GM12878 (cell line): ENCODE measurements at regions not wholly inside any gene's neighbourhood (a gene's known extent, or its start where the extent isn't known, plus 50 kb on each side); places are given as distances from the start of the nearest gene placed in this dataset.
A peak's percentile ranks its signal among the peaks of the same experiment; 100 is the strongest.

ENCODE experiments used
- ATAC-seq: fragments of 200-7000 bp; cut with Tn5 transposase; 3 replicates; pipeline ENCODE4 v1.9.1; 2020; ENCODE audit warnings: mild to moderate bottlenecking, moderate library complexity
- BruUV-seq: library from RNA; stranded (reverse); fragments of 400-500 nt; replicated peaks from 2 replicates; lab custom pipeline; 2021; lab: Mats Ljungman, UMichigan
- CTCF ChIA-PET: fragments of 300-600 bp; sonication (Branson Sonifier 250); formaldehyde crosslinking; extraction: SDS; loops from one replicate; lab custom pipeline; 2021; ENCODE audit warnings: inconsistent platforms; lab: Yijun Ruan, JAX
- POLR2A ChIA-PET: fragments of 350-600 bp; formaldehyde crosslinking; extraction: SDS; loops from one replicate; lab custom pipeline; 2021; ENCODE audit warnings: inconsistent platforms; lab: Charles Lee
- RAD21 ChIA-PET: fragments of 300-600 bp; sonication (Branson Sonifier 250); formaldehyde crosslinking; loops from one replicate; lab custom pipeline; 2023; ENCODE audit warnings: antibody characterized with exemption; ENCODE audit not compliant: unreplicated experiment; lab: Charles Lee
- SMC1A ChIA-PET: fragments of 300-600 bp; sonication (Branson Sonifier 250); formaldehyde crosslinking; loops from one replicate; lab custom pipeline; 2023; ENCODE audit not compliant: unreplicated experiment, uncharacterized antibody; lab: Charles Lee
- DNase-seq: peaks from one replicate; pipeline ENCODE4 v3.0.0-alpha.2; 2011; ENCODE audit warnings: low read depth, low spot score
- FAIRE-seq: peaks from 3 replicates; lab custom pipeline; 2011; peaks lifted over from hg19 to GRCh38; lab: Jason Lieb, UNC
- H2AFZ ChIP-seq: 2 replicates; pipeline ENCODE4 v1.6.0; 2011; ENCODE audit warnings: low read depth, low read length, control low read depth; ENCODE audit not compliant: control insufficient read depth
- H3K27ac ChIP-seq: 2 replicates; pipeline ENCODE4 v1.5.1; 2011; ENCODE audit warnings: control low read depth; ENCODE audit not compliant: control insufficient read depth, insufficient read depth
- H3K27me3 ChIP-seq, 2 experiments: replicated peaks in 1 of 2; 2 replicates each; pipeline versions ENCODE4 v1.6.0 to v1.6.1; 2011; ENCODE audit warnings: low read length in 1 of 2; ENCODE audit not compliant: control insufficient read depth in 2 of 2, insufficient read depth in 2 of 2
- H3K36me3 ChIP-seq, 2 experiments: 2 replicates each; pipeline ENCODE4 v1.5.1; 2011; ENCODE audit warnings: low read length in 1 of 2; ENCODE audit not compliant: control insufficient read depth in 2 of 2, insufficient read depth in 2 of 2
- H3K4me1 ChIP-seq: 2 replicates; pipeline ENCODE4 v1.6.1; 2011; ENCODE audit warnings: mild to moderate bottlenecking, low read length, moderate library complexity, mixed read lengths; ENCODE audit not compliant: control insufficient read depth, insufficient read depth
- H3K4me2 ChIP-seq: 2 replicates; pipeline ENCODE4 v1.6.0; 2011; ENCODE audit warnings: control low read depth; ENCODE audit not compliant: control insufficient read depth, insufficient read depth
- H3K4me3 ChIP-seq: fragments of 200-600 bp; sonication (generic); 2 replicates; pipeline ENCODE4 v1.5.1; 2016
- H3K79me2 ChIP-seq: 2 replicates; pipeline ENCODE4 v1.6.0; 2011; ENCODE audit warnings: low read length; ENCODE audit not compliant: control insufficient read depth, insufficient read depth
- H3K9ac ChIP-seq: 2 replicates; pipeline ENCODE4 v1.8.0; 2011; ENCODE audit warnings: low read length, control low read depth, mixed read lengths; ENCODE audit not compliant: control insufficient read depth, insufficient read depth
- H3K9me3 ChIP-seq: replicated peaks from 3 replicates; pipeline ENCODE4 v1.5.1; 2011; ENCODE audit warnings: mild to moderate bottlenecking, low read length; ENCODE audit not compliant: control insufficient read depth, insufficient read depth
- H4K20me1 ChIP-seq: 2 replicates; pipeline ENCODE4 v1.6.0; 2011; ENCODE audit not compliant: control insufficient read depth, insufficient read depth
- CEBPB ChIP-seq, 2 experiments: fragments of 150-350 bp in 1 of 2; IDR thresholded peaks; 2 replicates each; pipeline ENCODE4 v1.6.1; 2012 to 2014; ENCODE audit warnings: low read depth in 2 of 2, low read length in 2 of 2, borderline replicate concordance in 1 of 2, inconsistent platforms in 1 of 2
- CREB1 ChIP-seq: IDR thresholded peaks from 2 replicates; pipeline ENCODE4 v1.6.1; 2012; ENCODE audit warnings: low read depth, mild to moderate bottlenecking, inconsistent platforms
- FOXK2 ChIP-seq: fragments of 450-650 bp; IDR thresholded peaks from 2 replicates; pipeline ENCODE4 v1.6.1; 2017; ENCODE audit warnings: mild to moderate bottlenecking, moderate library complexity
- IRF4 ChIP-seq: IDR thresholded peaks from 2 replicates; pipeline ENCODE4 v1.6.1; 2011; ENCODE audit warnings: low read depth, low read length
- KDM1A ChIP-seq: fragments of 200-600 bp; sonication (generic); IDR thresholded peaks from 2 replicates; pipeline ENCODE4 v1.6.1; 2016; ENCODE audit warnings: borderline replicate concordance
- SPI1 ChIP-seq: IDR thresholded peaks from 2 replicates; pipeline ENCODE4 v1.6.1; 2011; ENCODE audit warnings: low read depth, mild to moderate bottlenecking, low read length, moderate library complexity, borderline replicate concordance; ENCODE audit not compliant: insufficient read depth
- SUPT20H ChIP-seq: IDR thresholded peaks from 2 replicates; pipeline ENCODE4 v1.6.1; 2011; ENCODE audit warnings: low read depth, mild to moderate bottlenecking, low read length, moderate library complexity, borderline replicate concordance; ENCODE audit not compliant: control insufficient read depth
- TCF12 ChIP-seq: IDR thresholded peaks from 2 replicates; pipeline ENCODE4 v1.6.1; 2011; ENCODE audit warnings: low read depth, mild to moderate bottlenecking, low read length
- TCF7 ChIP-seq: IDR thresholded peaks from 2 replicates; pipeline ENCODE4 v1.6.1; 2014; ENCODE audit warnings: antibody characterized with exemption, borderline replicate concordance
- WRNIP1 ChIP-seq: IDR thresholded peaks from 2 replicates; pipeline ENCODE4 v1.6.1; 2011; ENCODE audit warnings: low read depth, low read length, improper control_type of control experiment, borderline replicate concordance
- WGBS: methylation state at CpG from one replicate; pipeline ENCODE4 v1.1.6; 2016; ENCODE audit warnings: low lambda C conversion rate; ENCODE audit not compliant: insufficient replicate concordance, insufficient coverage; ENCODE audit errors: missing lambda C conversion rate; 5-methylcytosine and 5-hydroxymethylcytosine counted together
- in situ Hi-C: fragments of 300-500 bp; cut with MboI; formaldehyde crosslinking; loops from 9 replicates; pipeline ENCODE4 v1.14.3; 2018; ENCODE audit warnings: mixed read lengths
- intact Hi-C: fragments of 100-400 bp; cut with micrococcal nuclease; formaldehyde crosslinking; loops from one replicate; pipeline ENCODE4 v1.14.2; 2022; ENCODE audit not compliant: unreplicated experiment
- TF ChIP-seq, protein P1 (sequence below): fragments of 450-650 bp; formaldehyde crosslinking; IDR thresholded peaks from 2 replicates; pipeline ENCODE4 v1.5.0; 2022; ENCODE audit warnings: mild to moderate bottlenecking, missing genetic modification characterization

DNA sequence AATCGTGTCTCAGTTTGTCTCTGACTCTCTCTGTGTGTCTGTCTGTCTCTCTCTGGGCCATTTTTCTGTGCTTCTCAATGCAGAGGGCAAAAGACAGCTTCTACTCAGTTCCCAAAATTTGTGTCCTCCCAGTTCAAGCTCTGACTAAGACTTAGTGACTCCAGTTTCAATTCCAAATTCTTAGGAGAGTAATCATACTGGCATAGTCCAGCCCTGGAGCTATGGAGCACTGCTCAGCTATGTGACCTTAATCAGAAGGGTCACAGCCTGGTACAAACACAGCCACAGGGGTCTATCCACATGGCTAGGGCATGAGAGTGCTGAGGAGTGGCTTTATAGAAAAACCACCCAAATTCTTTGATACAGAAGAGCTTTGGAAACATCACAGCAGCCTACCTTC lies 91.9 kb downstream of the FOXF2 start:
- FAIRE-seq = no peak
- BruUV-seq = no TSS peak
- H3K36me3 ChIP-seq = no peaks in the 10 kb centered on the region
- intact Hi-C loops (no loop called here), in situ Hi-C loops (no loop called here)
- H2AFZ ChIP-seq = no peak overlapping the region
- H3K4me2 ChIP-seq = no peak overlapping the region
- ChIA-PET POLR2A (interaction anchor here (3.2 kb wide), 1 partner anchor 11 kb away, joined by 25 read pairs; no protein-coding TSS in a partner anchor), SMC1A (interaction anchor here (0.6 to 8.8 kb wide), 6 partner anchors 10 to 1579 kb away, joined by 3 to 111 read pairs (median 4); no protein-coding TSS in a partner anchor), CTCF (interaction anchor here (0.6 to 2.3 kb wide), 8 partner anchors 9 to 797 kb away, joined by 3 to 11 read pairs (median 4); no protein-coding TSS in a partner anchor), RAD21 (interaction anchor here (7.6 kb wide), 1 partner anchor 12 kb away, joined by 82 read pairs; no protein-coding TSS in a partner anchor)
- DNase-seq = no peak
- ATAC-seq = no peak
- H3K79me2 ChIP-seq = no peaks in the 10 kb centered on the region
- H4K20me1 ChIP-seq = no peaks in the 10 kb centered on the region
- TF ChIP-seq SPI1 (0 out of 2 replicates have a peak, but pooled peaks have one; percentile 27), CREB1 (no peak)
- H3K4me3 ChIP-seq = no peak overlapping the region
- H3K27me3 ChIP-seq = no peaks in the 10 kb centered on the region
- H3K9ac ChIP-seq = no peak overlapping the region
- H3K27ac ChIP-seq = peak overlapping the region; percentile 4; the same call in 1 of the 2 replicates
- no peaks in the 10 kb centered on the region for H3K9me3 ChIP-seq
- peaks cover 34% of the 10 kb centered on the region for H3K4me1 ChIP-seq
- WGBS = 100% methylated on average over 1 of the region's 1 CpG

DNA sequence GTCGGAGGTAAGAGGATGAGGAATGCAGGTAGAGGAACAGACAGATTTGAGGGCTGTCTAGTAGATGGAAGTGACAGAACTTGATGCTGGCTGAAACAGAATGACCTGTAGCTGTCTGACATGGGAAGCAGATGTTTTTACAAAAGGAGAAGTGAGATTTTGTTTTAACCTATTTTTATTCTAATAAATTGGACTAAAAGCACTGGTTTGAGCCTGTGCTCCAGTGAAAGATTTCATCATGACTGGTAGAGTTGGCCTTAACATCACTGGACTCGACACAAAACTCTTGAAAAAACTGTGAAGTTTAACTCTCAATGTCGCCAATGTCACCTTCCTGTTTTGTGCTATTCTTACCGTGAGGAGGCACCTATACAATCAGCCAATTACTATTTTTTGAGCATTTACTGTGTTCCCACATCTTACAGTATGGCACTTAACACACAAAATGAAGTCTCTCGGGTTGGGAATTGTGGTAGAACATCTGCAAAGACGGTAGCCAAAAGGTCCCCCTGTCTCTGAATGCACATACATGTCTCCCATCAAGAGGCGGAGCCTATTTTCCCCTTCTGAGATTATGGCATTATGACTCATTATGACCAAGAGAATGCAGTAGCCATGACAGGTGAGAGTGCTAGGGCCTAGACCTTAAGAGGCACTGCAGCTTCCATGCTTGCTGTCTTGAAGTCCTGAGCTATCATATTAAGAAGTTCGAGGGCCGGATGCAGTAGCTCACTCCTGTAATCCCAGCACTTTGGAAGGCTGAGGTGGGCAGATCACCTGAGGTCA lies 93.2 kb downstream of the FOXF2 start:
- Histone ChIP-seq H2AFZ (peak overlapping the region; percentile 54), H3K4me1 (peaks cover 38% of the 10 kb centered on the region), H3K9me3 (no peaks in the 10 kb centered on the region), H3K79me2 (no peaks in the 10 kb centered on the region), H3K36me3 (no peaks in the 10 kb centered on the region), H3K27ac (peak overlapping the region; percentile 80), H3K27me3 (no peaks in the 10 kb centered on the region), H3K4me2 (peak overlapping the region; percentile 63), H3K9ac (no peak overlapping the region), H4K20me1 (no peaks in the 10 kb centered on the region), H3K4me3 (no peak overlapping the region)
- DNase-seq = peak; percentile 66
- CTCF ChIA-PET = interaction anchor here (0.9 to 2.3 kb wide), 4 partner anchors 11 to 92 kb away, joined by 4 to 11 read pairs (median 5); no protein-coding TSS in a partner anchor
- ATAC-seq = peak; percentile 81
- FAIRE-seq = peak; percentile 91
- no TSS peak for BruUV-seq
- RAD21 ChIA-PET = interaction anchor here (1.2 to 7.6 kb wide), 2 partner anchors 13 to 92 kb away, joined by 3 to 82 read pairs; no protein-coding TSS in a partner anchor
- WGBS = 43% methylated on average over 9 of the region's 9 CpGs
- POLR2A ChIA-PET = interaction anchor here (0.7 to 3.2 kb wide), 2 partner anchors 11 to 12 kb away, joined by 3 to 25 read pairs; no protein-coding TSS in a partner anchor
- SMC1A ChIA-PET = interaction anchor here (0.9 to 8.8 kb wide), 5 partner anchors 11 to 92 kb away, joined by 3 to 111 read pairs (median 4); no protein-coding TSS in a partner anchor
- intact Hi-C loops = no loop called here
- in situ Hi-C loops = no loop called here
- TF ChIP-seq TCF7 (no peak), SUPT20H (no peak), WRNIP1 (no peak), CEBPB (IDR thresholded peaks at IDR 0.05; ENCODE audit: borderline replicate concordance in 1 of 2, low read depth in 2 of 2, low read length in 2 of 2) (no peak), KDM1A (no peak), TCF12 (peak; percentile 87), FOXK2 (no peak), IRF4 (0 out of 2 replicates have a peak, but pooled peaks have one; percentile 44)
- TF ChIP-seq, protein P1, sequence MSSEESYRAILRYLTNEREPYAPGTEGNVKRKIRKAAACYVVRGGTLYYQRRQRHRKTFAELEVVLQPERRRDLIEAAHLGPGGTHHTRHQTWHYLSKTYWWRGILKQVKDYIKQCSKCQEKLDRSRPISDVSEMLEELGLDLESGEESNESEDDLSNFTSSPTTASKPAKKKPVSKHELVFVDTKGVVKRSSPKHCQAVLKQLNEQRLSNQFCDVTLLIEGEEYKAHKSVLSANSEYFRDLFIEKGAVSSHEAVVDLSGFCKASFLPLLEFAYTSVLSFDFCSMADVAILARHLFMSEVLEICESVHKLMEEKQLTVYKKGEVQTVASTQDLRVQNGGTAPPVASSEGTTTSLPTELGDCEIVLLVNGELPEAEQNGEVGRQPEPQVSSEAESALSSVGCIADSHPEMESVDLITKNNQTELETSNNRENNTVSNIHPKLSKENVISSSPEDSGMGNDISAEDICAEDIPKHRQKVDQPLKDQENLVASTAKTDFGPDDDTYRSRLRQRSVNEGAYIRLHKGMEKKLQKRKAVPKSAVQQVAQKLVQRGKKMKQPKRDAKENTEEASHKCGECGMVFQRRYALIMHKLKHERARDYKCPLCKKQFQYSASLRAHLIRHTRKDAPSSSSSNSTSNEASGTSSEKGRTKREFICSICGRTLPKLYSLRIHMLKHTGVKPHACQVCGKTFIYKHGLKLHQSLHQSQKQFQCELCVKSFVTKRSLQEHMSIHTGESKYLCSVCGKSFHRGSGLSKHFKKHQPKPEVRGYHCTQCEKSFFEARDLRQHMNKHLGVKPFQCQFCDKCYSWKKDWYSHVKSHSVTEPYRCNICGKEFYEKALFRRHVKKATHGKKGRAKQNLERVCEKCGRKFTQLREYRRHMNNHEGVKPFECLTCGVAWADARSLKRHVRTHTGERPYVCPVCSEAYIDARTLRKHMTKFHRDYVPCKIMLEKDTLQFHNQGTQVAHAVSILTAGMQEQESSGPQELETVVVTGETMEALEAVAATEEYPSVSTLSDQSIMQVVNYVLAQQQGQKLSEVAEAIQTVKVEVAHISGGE (CRISPR knock-in tag) = no peak
